ENCODE measurements at regions not wholly inside any gene's neighbourhood (a gene's known extent, or its start where the extent isn't known, plus 50 kb on each side); places are given as distances from the start of the nearest gene placed in this dataset.

DNA sequence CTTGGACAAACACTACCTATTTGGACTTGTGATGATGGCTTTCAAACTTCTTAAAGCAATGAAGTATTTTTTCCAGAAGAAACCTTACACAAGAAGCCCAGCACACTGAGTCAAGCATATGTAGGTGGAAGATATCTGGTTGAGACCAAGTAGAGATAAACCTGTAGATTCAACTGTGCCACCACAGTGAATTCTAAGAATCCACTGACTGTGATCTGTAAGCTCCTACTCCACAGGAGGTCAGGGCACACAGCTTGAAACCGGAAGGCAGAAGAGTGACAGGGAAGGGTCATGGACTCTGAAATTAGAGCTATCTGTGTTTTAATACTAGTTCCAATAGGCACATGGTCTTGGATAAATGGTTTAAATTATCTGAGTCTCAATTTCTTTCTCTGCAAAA, 404.5 kb downstream of the ETS1 start:
- no peak for DNase-seq

DNA sequence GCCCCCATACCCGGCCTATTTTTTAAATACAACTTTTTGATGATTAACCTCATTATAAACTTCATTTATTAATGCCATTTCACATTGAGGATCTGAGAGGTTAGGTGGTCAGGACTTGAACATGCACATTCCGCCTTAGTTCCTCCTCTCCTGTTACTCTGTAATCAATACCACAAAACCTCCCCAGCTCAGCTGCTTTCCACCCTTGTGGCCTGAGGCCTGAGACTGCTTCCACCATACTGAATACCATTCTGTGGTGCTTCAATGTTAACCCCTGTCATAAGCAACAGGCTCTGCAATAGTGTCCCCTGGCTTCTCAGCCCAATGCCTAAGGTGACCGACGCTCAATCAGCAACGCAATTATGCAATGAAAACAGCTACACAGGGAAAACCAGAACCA, 405.4 kb downstream of the ETS1 start:
- DNase-seq = no peak

DNA sequence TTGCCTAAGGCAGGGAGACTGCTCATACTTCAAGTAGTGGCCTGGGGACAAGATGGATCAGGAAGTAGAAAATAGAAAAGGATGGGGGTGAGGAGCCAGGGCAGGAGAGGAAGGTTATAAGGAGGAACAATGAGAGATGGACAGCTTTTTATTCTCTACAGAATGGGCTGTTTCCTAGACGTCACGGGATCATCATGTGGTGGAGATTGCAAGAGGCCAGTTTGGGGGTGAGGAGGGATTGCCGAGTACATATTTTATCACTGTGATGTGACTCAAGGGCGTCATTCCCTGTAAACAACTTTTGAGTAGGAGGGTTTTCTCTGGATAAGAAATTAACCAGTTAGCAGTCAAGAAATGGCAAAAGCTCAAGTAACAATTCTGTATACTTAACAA, 406.3 kb downstream of the ETS1 start:
- DNase-seq = peak; percentile 28

DNA sequence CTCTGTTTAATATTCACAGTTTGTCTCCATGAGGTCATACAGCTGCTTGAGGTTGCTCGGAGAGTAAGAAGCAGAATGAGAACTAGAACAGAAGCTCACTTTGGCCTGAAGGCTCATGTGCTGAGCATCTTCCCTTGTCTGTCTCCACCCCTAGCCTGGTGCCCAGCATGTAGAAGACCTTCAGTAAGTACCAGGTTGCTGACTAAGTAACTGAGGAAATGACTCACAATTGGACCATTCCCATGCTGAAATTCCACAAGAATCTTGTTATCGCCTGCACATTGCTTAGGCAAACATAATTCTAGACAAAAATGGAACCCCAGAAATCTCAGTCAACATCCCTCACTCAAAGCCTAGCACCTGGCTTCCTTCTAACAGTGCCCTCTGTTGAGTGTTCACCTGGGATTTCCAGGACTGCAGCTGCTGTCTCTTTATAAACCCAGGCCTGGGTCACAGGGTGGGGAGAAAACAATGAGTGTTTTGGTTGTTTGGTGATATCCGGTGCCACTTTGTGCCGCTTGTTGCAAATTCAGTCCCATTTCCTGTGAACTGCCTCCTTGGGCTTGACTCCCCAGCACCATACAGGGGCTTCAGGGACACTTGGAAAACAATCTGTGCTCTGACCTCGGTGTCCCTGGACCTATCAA, 406.8 kb downstream of the ETS1 start:
- no peak for DNase-seq

DNA sequence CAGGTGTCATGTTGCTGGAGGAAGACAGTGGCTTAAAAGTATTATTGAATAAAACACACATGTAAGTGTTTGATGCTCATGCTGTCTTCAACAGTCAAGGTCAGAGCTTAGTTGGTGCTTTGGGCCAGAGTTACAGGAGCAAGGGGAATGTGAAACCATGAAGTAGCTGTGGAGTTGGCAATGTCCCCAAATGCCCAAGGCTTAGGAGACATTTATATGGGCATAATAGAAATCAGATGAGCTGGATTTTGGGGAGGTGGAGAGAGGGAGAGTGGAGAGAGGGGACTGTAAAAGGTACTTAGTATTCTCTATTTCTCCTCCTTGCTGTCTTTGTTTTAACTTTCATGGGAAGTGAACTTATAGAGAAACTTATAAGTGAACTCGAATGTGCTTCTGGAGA, 407.8 kb downstream of the ETS1 start:
- no peak for DNase-seq

DNA sequence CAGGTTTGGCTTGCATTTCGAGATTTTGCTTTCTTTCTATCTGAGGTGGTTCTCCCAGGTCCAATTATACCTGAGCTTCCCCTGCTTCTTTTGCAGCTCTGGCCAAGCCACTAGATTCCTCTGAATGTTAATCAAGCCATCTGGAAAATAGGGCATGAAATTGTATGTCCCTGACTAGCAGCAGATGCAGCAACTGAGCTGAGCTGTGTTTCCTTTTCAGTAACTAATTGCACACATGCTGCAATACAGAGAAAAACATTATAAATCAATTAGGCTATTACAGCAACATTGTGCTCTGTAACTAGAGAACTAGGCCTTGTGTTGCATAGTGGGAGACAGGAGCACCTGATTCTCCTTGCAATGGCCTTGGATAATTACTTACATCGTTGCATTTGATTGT, 408.3 kb downstream of the ETS1 start:
- no peak for DNase-seq

DNA sequence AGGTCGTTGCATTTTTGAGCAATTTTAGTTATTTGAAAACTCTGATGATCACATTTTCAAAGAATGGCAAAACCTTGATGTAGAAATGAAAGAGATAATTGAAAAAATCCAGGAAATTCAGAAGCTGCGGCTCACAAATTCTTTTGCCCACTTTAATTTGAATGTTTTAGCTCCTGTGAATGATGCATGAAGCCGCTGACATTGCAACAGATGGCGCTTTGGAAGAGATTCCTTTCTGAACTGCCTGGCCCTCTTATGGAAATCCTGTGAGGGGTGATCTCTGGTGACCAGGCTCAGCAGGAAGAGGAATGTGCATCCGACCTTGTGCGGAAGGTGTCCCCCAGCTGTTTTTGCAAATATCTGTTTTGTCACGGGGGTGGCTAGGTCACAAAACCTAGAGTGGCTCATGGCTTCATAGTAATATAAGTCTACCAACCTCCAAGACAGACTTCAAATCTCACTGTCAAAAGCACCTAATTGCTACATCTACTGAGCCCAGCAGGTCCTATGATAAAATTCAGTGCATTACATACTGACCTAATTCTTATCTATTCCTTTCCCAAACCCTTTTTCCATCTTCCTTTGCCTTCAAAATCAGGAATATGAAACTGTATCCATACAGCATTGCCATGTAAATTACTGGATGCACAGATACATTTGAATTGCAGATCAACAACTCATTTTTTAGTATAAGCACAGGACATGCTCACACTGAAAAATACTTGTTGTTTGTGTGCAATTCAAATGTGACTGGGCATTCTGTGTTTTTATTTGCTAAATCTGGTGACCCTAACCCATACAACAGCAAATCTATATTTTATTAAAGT, 412.7 kb downstream of the ETS1 start:
- no peak for DNase-seq

DNA sequence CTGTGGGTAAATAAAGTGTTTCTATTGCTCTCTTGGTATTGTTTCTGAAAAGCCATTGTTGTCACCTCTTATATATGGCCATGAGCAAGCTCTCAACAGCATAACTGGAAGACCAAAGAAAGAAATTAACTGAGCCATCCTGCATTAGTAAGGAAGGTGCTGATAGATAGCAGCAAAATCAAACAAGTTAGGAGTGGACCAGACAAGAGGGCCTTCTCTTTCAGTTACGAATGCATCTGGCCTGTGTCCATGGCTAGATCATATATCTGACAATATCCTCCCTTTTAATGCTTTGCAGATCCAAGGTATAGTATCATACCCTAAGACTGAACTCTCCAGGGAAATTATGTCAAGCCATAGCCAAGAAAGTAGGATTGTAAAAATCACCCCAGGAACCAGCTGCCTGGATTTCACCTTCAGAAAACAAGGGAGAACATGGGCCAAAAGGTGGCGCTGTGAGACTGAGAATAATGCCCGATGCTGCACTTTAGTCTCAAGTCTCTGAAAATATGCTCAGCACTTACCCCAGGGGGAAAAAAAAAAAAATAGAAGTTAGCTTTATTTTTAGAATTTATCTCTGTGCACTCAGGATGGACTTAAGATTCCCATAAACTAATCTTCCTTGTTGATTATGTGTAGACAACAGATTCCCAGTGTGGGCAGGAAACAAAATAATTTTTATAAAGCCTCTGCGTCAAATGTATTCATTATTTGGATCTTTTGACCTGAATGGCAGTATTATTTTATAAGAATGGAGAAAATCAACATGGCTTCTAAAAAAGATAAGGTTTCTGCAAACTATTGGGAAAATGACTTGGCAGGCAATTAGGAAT, 415.1 kb downstream of the ETS1 start:
- DNase-seq = peak; percentile 90

DNA sequence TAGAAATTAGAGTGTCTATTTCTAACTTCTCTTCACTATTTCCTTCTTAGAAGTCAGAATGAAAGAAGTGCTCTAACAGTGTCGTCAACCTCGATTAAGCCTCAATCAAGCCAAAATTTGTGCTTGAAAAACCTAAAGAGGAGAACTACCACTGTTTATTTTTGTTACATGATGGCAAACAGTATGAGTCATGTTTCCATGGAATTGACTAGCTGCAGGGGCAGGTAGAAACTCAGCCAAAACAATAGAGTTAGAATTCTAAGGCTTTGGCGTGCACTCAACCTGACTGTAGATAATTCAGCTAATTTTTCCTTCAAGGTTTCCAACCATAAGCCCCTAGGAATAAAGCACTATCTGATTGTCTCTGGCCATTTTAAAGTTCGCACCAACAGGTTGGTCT, 415.9 kb downstream of the ETS1 start:
- no peak for DNase-seq

DNA sequence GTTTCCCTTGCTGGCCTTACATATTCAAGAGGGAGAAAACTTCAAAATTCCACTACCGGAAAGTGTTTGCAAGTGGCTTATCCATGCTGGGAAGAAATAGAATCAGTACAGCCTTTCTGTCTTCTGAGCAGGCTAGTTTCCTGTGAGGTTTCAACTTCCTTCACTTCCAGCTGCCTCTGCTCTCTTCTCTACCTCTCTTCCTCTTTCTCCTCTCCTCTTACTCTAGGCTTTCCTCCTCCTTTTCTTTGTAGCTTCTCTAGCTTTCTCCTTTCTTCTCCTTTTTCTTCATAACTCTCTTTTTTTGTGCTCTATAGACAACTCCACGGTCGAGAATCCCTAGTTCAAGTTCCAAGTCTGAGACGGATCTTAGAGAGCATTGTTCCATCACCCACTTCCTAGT, 421.8 kb downstream of the ETS1 start:
- no peak for DNase-seq

DNA sequence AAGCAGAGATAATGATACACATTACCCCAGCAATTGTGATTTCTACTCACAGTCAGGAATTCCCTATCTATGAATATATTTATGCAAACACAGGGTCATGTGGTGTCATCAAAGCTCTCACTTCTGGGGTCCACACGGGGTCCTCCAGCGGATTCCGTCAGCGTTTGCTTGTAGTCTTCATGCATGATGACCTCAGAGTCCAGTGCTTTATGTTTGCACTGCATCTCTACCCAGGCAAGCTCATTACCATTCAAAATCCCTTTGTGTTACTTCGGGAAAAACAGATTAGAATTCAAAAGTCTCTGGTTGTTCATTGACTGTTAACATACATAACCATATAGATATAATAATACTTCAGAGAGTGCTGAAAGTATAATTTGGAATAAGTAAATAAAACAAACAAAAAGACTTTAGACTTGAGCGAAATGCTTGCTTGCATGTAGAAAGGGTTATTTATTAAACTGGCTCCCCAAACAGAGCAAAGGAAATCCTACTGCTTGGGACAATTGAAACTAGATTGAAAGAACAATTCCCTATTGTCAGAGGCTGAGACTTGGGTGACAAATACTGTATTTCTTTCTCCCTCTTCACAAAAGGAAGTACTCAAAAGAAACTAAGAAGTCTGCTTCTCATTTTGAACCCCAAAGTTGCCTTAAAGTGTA, 423.1 kb downstream of the ETS1 start:
- no peak for DNase-seq

DNA sequence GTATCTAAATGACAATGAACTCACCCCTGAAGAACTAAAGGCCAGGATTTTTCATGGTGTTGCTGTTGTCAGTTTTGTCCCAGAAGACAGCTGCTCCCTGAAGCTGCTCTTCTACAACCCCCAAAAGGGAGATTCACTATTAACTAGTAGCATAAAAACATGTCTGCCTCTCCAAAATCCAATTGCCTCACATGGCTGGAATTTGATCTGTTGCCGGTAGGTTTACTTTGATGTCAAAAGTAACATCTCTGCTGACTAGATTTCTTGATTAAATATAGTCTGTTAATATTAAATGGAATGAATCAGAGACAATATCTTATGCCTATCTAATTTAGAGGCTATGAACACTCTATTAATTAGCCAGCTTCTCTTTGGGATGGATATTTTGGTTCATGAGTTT, 425.4 kb downstream of the ETS1 start:
- no peak for DNase-seq

DNA sequence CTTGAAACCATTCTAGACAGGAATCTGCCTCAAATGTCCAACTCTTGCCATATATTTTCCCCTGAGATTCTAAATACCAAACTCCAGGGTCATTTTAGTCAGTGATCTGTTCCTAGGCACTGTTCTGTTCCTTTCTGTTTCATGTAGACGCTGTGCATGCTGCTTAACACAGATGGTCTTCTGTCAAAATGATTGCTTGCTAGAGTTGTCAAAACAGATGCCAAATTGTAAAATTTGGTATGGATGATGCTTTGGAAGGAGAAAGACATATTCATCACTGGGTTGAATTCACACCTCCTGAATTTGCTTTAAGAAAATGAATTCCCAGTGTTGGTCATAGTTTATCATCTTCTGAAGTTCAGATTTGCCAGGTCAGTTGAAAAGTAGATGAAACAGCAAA, 425.9 kb downstream of the ETS1 start:
- no peak for DNase-seq

DNA sequence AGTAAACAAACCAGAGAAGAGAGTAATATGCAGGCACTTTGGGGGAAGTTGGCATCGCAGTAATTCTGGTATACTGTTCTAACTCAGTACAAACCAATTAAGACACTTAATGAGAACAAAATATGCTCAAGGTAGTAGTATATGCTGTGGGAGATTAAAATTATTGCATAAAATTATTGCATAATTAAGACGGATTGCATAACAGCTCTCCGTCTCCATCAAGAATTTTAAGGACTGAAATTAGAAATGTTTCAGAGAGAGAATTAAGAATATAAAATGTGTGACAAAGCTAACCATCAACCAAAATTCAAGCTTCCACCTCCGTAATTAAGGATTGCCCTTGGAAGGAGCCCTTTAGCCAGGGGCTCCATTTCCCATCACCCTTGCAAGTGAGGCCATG, 428.5 kb downstream of the ETS1 start:
- DNase-seq = no peak

DNA sequence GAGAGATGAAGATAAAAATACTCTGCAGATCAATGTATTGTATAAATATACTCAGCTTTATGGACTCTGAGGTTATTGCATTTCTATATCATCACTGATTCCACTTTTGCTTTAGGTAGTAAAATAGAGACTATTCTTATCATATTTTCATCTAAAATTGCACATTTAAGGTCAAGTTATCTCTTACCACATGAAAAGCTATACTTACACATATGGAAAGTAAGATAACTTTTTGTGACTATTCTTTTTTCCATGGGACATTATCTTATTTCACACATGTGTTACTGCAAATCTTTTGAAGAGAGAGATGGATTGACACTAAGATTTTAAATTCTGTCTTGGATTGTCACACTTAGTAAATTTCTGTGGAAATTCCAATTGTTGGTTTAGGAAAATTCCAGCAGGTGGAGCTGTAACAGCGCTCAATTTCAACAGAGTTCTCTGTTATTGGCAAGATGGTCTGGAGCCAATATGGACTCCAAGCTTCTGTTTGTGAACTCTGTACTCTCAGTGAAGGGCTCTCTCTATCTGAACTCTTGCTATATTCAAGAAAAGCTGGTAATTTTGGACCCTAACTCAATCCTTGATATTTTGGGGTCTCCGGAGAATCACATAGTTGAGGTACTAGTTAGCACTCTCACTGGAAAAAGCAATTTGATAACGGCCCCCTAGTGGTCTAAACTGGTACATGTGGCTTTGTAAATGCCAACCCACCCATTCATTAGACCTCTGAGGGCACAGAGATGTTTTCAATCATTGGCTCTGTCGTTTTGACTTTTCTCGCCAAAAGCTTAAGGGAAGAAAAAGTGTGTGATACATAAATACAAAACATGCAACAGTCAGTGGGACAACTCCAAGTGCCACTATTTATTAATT, 429.7 kb downstream of the ETS1 start:
- peak; percentile 39 for DNase-seq

DNA sequence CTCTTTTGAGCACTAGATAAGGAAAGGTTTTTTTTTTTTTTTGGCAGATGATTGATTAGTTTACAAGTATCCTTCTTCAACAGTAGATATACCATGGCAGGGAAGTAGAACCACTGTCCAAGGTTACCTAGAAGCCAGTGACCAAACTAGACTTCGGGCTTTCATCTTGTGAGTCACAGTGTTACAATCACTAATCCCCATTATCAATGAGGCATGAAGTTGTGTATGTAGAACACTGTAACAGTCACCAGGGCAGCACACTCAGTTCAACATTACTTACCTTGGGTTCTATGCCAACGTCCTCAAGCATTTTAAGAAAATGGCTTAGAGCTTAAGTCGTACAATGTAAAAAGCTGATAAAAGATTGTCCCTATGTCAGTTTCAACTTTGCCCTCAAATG, 430.9 kb downstream of the ETS1 start:
- DNase-seq = no peak

DNA sequence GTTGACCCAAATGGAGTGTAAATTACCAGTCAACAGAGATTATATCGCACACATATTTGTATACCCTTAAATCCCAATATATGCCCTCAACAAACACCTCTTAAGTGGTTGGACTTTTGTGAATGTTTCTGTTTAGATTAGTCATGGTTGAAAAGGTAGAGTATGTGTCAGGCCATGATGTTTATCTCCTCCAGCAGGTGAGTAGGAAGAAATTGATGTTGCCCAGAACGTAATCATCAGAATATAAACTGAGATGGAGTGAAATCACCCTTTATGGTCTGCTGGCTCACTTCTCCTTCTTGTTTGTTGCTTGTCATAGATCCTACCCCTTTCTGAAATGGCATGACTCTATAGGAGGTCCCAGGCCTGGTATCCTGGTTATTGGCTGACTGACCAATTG, 431.8 kb downstream of the ETS1 start:
- no peak for DNase-seq

DNA sequence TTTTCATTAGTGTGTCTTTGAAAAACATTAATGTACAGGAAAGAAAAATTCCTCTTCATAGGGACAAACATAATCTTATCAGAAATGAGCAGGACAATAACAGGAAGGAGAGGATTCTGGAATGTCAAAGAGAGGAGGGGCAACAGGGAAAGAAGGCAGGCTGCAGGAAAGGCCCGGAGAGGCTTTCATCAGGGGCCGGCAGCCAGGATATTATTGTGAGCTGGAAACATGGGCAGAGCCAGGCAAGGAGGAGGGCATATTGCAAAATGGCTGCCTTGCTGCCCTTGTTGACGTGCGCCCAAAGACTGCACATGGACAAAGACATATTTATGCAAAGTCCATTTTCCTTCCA, 433.7 kb downstream of the ETS1 start:
- no peak for DNase-seq

DNA sequence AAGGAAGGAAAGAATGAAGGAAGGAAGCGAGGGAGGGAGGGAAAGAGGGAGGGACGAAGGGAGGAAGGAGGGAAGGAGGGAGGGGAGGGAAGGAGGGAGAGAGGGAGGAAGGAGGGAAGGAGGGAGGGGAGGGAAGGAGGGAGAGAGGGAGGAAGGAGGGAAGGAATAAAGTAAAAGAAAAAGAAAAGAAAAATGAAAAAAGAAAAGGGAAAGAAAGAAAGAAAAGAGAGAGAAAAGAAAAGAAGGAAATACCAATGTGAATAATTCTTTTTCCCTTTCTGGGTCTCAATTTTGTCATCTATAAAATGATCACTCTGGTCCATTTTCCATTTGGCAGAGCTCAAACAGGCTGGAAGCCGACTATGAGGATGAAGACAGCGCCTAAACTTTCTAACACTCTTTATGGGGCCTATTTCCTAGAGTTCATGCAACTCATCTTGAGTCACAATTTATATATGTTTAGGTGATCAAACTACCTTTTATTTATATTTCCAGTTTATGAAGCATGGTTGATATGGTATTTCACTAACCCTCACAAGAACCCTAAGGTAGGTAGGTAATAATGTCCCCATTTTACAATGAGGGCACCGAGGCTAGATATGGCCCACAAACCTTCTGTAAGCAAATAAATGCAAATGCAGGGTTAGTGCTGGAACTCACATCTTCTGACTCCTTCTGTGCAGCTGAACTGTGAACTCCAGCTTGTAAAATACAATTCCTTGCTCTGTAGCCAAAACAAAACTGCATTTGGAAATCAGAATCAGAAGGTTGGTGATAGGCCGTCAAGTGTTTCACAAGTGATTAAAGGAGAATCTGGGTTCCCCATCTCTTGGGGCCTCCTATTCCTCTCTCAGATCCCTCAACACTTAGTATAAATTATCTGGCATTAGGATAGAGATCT, 434.3 kb downstream of the ETS1 start:
- no peak for DNase-seq

DNA sequence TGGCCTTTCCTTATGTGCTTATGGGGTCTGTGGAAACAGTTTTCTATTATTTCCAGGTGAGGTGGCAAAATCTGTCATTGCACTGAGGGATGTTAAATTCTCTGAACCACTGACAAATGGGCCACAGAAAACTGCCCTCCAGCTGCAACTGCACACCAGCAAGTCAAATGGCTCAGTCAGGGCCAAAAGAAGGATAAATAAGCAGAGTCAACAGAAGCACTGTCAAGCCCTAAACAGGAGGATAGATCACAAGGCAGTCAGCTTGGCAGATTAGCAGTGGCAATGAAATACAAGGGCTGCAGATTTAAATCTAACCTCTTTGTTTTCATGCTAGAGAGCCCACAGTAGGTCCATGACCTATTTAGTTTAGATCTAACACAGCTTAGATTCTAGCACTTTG, 435.6 kb downstream of the ETS1 start:
- no peak for DNase-seq

DNA sequence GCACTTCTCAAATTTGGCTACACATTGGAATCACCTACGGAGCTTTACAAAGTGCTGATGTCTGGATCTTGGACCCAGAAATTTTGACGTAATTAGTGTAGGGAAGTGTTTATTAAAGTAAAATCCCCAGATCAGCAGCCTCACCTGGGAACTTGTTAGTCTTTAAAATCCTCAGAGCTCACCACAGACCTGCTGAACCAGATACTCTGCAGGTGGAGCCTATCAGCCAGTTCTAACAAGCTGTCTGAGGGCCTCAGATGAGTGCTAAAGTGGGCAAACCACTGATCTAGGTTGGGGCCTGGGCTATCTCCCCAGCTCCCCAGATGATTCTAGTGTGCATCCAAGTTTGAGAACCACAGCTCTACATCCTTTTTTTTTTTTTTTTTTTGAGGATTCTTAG, 436.0 kb downstream of the ETS1 start:
- no peak for DNase-seq

Measured in right hindlimb (tissue), 1 donor.